GM23338 (cell line): ENCODE measurements at regions not wholly inside any gene's neighbourhood (a gene's known extent, or its start where the extent isn't known, plus 50 kb on each side); places are given as distances from the start of the nearest gene placed in this dataset.
A peak's percentile ranks its signal among the peaks of the same experiment; 100 is the strongest.

ENCODE experiments used
- ATAC-seq: fragments of 200-7000 bp; cut with Tn5 transposase; 3 replicates; pipeline ENCODE4 v1.9.1; 2020
- DNase-seq: peaks from one replicate; pipeline ENCODE4 v3.0.0-alpha.2; 2015; ENCODE audit warnings: low spot score
- H2AFZ ChIP-seq: fragments of 200-600 bp; sonication (generic); 2 replicates; pipeline ENCODE4 v1.8.0; 2016; ENCODE audit warnings: antibody characterized with exemption, mild to moderate bottlenecking, moderate library complexity
- H3F3A ChIP-seq: fragments of 200-600 bp; sonication (generic); replicated peaks from 2 replicates; pipeline ENCODE4 v1.8.0; 2017; ENCODE audit warnings: antibody characterized with exemption, mixed run types, low read depth
- H3K27ac ChIP-seq: fragments of 200-600 bp; sonication (generic); 2 replicates; pipeline ENCODE4 v1.6.1; 2016; ENCODE audit warnings: low read depth
- H3K27me3 ChIP-seq: fragments of 200-600 bp; sonication (generic); 2 replicates; pipeline ENCODE4 v1.8.0; 2016; ENCODE audit warnings: mild to moderate bottlenecking, mixed run types, moderate library complexity; ENCODE audit not compliant: insufficient read depth
- H3K36me3 ChIP-seq: fragments of 200-600 bp; sonication (generic); 2 replicates; pipeline ENCODE4 v1.8.0; 2016; ENCODE audit warnings: mild to moderate bottlenecking; ENCODE audit not compliant: insufficient read depth
- H3K4me1 ChIP-seq: fragments of 200-600 bp; sonication (generic); 2 replicates; pipeline ENCODE4 v1.8.0; 2016; ENCODE audit warnings: mild to moderate bottlenecking, moderate library complexity; ENCODE audit not compliant: insufficient read depth
- H3K4me2 ChIP-seq: fragments of 200-600 bp; sonication (generic); 2 replicates; pipeline ENCODE4 v1.7.1; 2017; ENCODE audit warnings: mixed run types
- H3K4me3 ChIP-seq: fragments of 200-600 bp; sonication (generic); 2 replicates; pipeline ENCODE4 v1.6.1; 2016; ENCODE audit warnings: mixed run types
- H3K79me2 ChIP-seq: fragments of 200-600 bp; sonication (generic); replicated peaks from 2 replicates; pipeline ENCODE4 v1.8.0; 2017; ENCODE audit warnings: mild to moderate bottlenecking; ENCODE audit not compliant: insufficient read depth
- H3K9me2 ChIP-seq: fragments of 200-600 bp; sonication (generic); 2 replicates; pipeline ENCODE4 v1.8.0; 2017; ENCODE audit not compliant: insufficient read depth
- H4K20me1 ChIP-seq: fragments of 200-600 bp; sonication (generic); replicated peaks from 2 replicates; pipeline ENCODE4 v1.8.0; 2017; ENCODE audit warnings: mild to moderate bottlenecking; ENCODE audit not compliant: insufficient read depth
- H3K27ac Mint-ChIP-seq: 2 replicates; pipeline ENCODE4 v1.8.0; 2020; ENCODE audit warnings: inconsistent platforms, mild to moderate bottlenecking, moderate library complexity, mixed read lengths
- H3K27me3 Mint-ChIP-seq: 3 replicates; pipeline ENCODE4 v1.8.0; 2022; ENCODE audit warnings: low read depth, mild to moderate bottlenecking, moderate library complexity, mixed read lengths, inconsistent platforms; ENCODE audit not compliant: insufficient read depth, poor library complexity
- H3K36me3 Mint-ChIP-seq: 3 replicates; pipeline ENCODE4 v1.8.0; 2021; ENCODE audit warnings: low read depth, mild to moderate bottlenecking, inconsistent platforms, moderate library complexity, mixed read lengths
- H3K4me1 Mint-ChIP-seq: 3 replicates; pipeline ENCODE4 v1.8.0; 2020; ENCODE audit warnings: mild to moderate bottlenecking, inconsistent platforms, mixed read lengths
- H3K4me3 Mint-ChIP-seq: 3 replicates; pipeline ENCODE4 v1.8.0; 2021; ENCODE audit warnings: moderate library complexity, mild to moderate bottlenecking, inconsistent platforms, mixed read lengths
- H3K9me3 Mint-ChIP-seq: 3 replicates; pipeline ENCODE4 v1.8.0; 2020; ENCODE audit warnings: moderate library complexity, mild to moderate bottlenecking, inconsistent platforms, mixed read lengths
- CREB1 ChIP-seq: fragments of 250-450 bp; sonication (Bioruptor Pico); IDR thresholded peaks from 2 replicates; pipeline ENCODE4 v1.5.0; 2020; ENCODE audit warnings: low read depth, mild to moderate bottlenecking, moderate library complexity
- EZH2 ChIP-seq: fragments of 200-600 bp; sonication (generic); IDR thresholded peaks from one replicate; pipeline ENCODE4 v1.8.0; 2017; ENCODE audit warnings: antibody characterized with exemption, mild to moderate bottlenecking, low read depth; ENCODE audit not compliant: unreplicated experiment
- EZH2phosphoT487 ChIP-seq: fragments of 200-600 bp; sonication (generic); IDR thresholded peaks from one replicate; pipeline ENCODE4 v1.8.1; 2018; ENCODE audit warnings: antibody characterized with exemption; ENCODE audit not compliant: unreplicated experiment
- JUNB ChIP-seq: IDR thresholded peaks from one replicate; pipeline ENCODE4 v1.6.1; 2016; ENCODE audit warnings: antibody characterized with exemption; ENCODE audit not compliant: unreplicated experiment
- NANOG ChIP-seq: IDR thresholded peaks from 2 replicates; pipeline ENCODE4 v1.6.1; 2016; ENCODE audit warnings: antibody characterized with exemption, borderline replicate concordance
- POLR2AphosphoS5 ChIP-seq: IDR thresholded peaks from 2 replicates; pipeline ENCODE4 v1.6.1; 2016; ENCODE audit warnings: antibody characterized with exemption, low read depth
- STAT1 ChIP-seq: IDR thresholded peaks from one replicate; pipeline ENCODE4 v1.6.1; 2016; ENCODE audit warnings: antibody characterized with exemption; ENCODE audit not compliant: unreplicated experiment
- ZNF114 ChIP-seq: fragments of 250-450 bp; sonication (Bioruptor Pico); IDR thresholded peaks from 2 replicates; pipeline ENCODE4 v1.5.0; 2020; ENCODE audit warnings: mild to moderate bottlenecking, moderate library complexity
- ZNF331 ChIP-seq: fragments of 250-450 bp; sonication (Bioruptor Pico); IDR thresholded peaks from 2 replicates; pipeline ENCODE4 v1.5.0; 2020; ENCODE audit warnings: low read depth, mild to moderate bottlenecking, moderate library complexity
- TF ChIP-seq, protein P1 (sequence below): IDR thresholded peaks from 2 replicates; pipeline ENCODE4 v1.6.1; 2016; ENCODE audit warnings: antibody characterized with exemption
- TF ChIP-seq, protein P2 (sequence below), 2 experiments: fragments of 200-600 bp in 1 of 2; sonication (generic) in 1 of 2; conservative IDR thresholded peaks; 2 replicates each; pipeline versions ENCODE4 v1.5.1 to v1.6.1; 2016 to 2017; ENCODE audit warnings: antibody characterized with exemption in 2 of 2, low read depth in 2 of 2, mild to moderate bottlenecking in 2 of 2, moderate library complexity in 1 of 2
- TF ChIP-seq, protein P3 (sequence below): fragments of 250-450 bp; sonication (Bioruptor Pico); IDR thresholded peaks from 2 replicates; pipeline ENCODE4 v1.5.0; 2020; ENCODE audit warnings: mild to moderate bottlenecking, moderate library complexity
- TF ChIP-seq, protein P4 (sequence below): IDR thresholded peaks from one replicate; pipeline ENCODE4 v1.6.1; 2018; ENCODE audit warnings: antibody characterized with exemption; ENCODE audit not compliant: unreplicated experiment

DNA sequence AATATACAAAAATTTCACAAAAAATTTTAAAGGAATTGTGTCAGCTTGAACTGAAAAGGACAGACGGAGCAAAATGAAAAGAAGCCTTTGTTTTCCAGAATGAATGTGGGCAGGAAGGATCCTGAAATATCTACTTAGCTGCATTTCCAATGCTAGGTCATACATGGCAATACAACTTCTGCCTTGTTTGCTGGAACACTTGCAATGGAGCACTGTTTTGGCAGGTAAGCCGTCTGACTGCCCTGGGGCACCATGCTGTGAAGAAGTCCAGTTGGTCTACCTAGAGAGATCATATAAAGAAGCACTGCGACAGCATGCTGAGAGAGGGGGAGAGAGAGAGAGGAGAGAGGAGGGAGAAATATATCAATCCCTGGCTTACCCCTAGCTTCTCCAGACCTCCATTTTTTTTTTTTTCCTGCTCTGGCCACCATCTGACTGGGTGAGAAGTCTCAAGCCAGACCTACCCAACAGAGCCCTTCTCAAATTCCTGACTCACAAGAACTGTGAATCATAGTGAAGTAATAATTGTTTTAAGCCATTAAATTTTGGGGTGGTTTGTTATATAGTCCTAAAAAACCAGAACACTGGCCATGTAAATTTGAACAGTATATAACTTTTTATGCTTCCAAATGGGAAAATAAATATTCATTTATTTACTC is 97.1 kb upstream of the PRICKLE1 start:
- no peak for DNase-seq
- no peak overlapping the region for H3K27ac Mint-ChIP-seq

More for the DNA sequence above, 97.1 kb upstream of the PRICKLE1 start:
- Histone ChIP-seq H3K36me3 (no peaks in the 10 kb centered on the region), H3K27me3 (no peaks in the 10 kb centered on the region), H3K9me2 (0 out of 2 replicates have a peak, but pooled peaks cover 8% of the 10 kb centered on the region), H3K79me2 (no peaks in the 10 kb centered on the region), H4K20me1 (no peaks in the 10 kb centered on the region), H2AFZ (0 out of 2 replicates have a peak overlapping the region, but pooled peaks have one; percentile 14), H3K4me2 (no peak overlapping the region), H3K4me1 (peaks cover 10% of the 10 kb centered on the region), H3K27ac (no peak overlapping the region), H3F3A (no peaks in the 10 kb centered on the region), H3K4me3 (no peak overlapping the region)
- peaks cover 14% of the 10 kb centered on the region; the same call in 2 of the 3 replicates for H3K36me3 Mint-ChIP-seq
- peaks cover 21% of the 10 kb centered on the region for H3K4me1 Mint-ChIP-seq
- H3K4me3 Mint-ChIP-seq = no peak overlapping the region
- H3K27me3 Mint-ChIP-seq = peaks cover 2% of the 10 kb centered on the region
- H3K9me3 Mint-ChIP-seq = peaks cover 10% of the 10 kb centered on the region
- no peak for TF ChIP-seq STAT1
- no peak for TF ChIP-seq POLR2AphosphoS5
- TF ChIP-seq, protein P1, sequence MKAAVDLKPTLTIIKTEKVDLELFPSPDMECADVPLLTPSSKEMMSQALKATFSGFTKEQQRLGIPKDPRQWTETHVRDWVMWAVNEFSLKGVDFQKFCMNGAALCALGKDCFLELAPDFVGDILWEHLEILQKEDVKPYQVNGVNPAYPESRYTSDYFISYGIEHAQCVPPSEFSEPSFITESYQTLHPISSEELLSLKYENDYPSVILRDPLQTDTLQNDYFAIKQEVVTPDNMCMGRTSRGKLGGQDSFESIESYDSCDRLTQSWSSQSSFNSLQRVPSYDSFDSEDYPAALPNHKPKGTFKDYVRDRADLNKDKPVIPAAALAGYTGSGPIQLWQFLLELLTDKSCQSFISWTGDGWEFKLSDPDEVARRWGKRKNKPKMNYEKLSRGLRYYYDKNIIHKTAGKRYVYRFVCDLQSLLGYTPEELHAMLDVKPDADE = no peak
- TF ChIP-seq CREB1 (CRISPR knock-in tag) = no peak
- no peak for TF ChIP-seq NANOG
- TF ChIP-seq EZH2 = no peak
- TF ChIP-seq, protein P2, sequence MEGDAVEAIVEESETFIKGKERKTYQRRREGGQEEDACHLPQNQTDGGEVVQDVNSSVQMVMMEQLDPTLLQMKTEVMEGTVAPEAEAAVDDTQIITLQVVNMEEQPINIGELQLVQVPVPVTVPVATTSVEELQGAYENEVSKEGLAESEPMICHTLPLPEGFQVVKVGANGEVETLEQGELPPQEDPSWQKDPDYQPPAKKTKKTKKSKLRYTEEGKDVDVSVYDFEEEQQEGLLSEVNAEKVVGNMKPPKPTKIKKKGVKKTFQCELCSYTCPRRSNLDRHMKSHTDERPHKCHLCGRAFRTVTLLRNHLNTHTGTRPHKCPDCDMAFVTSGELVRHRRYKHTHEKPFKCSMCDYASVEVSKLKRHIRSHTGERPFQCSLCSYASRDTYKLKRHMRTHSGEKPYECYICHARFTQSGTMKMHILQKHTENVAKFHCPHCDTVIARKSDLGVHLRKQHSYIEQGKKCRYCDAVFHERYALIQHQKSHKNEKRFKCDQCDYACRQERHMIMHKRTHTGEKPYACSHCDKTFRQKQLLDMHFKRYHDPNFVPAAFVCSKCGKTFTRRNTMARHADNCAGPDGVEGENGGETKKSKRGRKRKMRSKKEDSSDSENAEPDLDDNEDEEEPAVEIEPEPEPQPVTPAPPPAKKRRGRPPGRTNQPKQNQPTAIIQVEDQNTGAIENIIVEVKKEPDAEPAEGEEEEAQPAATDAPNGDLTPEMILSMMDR (conservative IDR thresholded peaks at IDR 0.05; ENCODE audit: low read depth in 2 of 2) = no peak
- no peak for TF ChIP-seq ZNF114
- TF ChIP-seq, protein P3, sequence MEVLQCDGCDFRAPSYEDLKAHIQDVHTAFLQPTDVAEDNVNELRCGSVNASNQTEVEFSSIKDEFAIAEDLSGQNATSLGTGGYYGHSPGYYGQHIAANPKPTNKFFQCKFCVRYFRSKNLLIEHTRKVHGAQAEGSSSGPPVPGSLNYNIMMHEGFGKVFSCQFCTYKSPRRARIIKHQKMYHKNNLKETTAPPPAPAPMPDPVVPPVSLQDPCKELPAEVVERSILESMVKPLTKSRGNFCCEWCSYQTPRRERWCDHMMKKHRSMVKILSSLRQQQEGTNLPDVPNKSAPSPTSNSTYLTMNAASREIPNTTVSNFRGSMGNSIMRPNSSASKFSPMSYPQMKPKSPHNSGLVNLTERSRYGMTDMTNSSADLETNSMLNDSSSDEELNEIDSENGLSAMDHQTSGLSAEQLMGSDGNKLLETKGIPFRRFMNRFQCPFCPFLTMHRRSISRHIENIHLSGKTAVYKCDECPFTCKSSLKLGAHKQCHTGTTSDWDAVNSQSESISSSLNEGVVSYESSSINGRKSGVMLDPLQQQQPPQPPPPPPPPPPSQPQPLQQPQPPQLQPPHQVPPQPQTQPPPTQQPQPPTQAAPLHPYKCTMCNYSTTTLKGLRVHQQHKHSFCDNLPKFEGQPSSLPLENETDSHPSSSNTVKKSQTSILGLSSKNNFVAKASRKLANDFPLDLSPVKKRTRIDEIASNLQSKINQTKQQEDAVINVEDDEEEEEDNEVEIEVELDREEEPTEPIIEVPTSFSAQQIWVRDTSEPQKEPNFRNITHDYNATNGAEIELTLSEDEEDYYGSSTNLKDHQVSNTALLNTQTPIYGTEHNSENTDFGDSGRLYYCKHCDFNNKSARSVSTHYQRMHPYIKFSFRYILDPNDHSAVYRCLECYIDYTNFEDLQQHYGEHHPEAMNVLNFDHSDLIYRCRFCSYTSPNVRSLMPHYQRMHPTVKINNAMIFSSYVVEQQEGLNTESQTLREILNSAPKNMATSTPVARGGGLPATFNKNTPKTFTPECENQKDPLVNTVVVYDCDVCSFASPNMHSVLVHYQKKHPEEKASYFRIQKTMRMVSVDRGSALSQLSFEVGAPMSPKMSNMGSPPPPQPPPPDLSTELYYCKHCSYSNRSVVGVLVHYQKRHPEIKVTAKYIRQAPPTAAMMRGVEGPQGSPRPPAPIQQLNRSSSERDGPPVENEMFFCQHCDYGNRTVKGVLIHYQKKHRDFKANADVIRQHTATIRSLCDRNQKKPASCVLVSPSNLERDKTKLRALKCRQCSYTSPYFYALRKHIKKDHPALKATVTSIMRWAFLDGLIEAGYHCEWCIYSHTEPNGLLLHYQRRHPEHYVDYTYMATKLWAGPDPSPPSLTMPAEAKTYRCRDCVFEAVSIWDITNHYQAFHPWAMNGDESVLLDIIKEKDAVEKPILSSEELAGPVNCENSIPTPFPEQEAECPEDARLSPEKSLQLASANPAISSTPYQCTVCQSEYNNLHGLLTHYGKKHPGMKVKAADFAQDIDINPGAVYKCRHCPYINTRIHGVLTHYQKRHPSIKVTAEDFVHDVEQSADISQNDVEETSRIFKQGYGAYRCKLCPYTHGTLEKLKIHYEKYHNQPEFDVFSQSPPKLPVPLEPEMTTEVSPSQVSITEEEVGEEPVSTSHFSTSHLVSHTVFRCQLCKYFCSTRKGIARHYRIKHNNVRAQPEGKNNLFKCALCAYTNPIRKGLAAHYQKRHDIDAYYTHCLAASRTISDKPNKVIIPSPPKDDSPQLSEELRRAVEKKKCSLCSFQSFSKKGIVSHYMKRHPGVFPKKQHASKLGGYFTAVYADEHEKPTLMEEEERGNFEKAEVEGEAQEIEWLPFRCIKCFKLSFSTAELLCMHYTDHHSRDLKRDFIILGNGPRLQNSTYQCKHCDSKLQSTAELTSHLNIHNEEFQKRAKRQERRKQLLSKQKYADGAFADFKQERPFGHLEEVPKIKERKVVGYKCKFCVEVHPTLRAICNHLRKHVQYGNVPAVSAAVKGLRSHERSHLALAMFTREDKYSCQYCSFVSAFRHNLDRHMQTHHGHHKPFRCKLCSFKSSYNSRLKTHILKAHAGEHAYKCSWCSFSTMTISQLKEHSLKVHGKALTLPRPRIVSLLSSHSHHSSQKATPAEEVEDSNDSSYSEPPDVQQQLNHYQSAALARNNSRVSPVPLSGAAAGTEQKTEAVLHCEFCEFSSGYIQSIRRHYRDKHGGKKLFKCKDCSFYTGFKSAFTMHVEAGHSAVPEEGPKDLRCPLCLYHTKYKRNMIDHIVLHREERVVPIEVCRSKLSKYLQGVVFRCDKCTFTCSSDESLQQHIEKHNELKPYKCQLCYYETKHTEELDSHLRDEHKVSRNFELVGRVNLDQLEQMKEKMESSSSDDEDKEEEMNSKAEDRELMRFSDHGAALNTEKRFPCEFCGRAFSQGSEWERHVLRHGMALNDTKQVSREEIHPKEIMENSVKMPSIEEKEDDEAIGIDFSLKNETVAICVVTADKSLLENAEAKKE (CRISPR knock-in tag) = no peak
- TF ChIP-seq JUNB = no peak
- TF ChIP-seq, protein P4, sequence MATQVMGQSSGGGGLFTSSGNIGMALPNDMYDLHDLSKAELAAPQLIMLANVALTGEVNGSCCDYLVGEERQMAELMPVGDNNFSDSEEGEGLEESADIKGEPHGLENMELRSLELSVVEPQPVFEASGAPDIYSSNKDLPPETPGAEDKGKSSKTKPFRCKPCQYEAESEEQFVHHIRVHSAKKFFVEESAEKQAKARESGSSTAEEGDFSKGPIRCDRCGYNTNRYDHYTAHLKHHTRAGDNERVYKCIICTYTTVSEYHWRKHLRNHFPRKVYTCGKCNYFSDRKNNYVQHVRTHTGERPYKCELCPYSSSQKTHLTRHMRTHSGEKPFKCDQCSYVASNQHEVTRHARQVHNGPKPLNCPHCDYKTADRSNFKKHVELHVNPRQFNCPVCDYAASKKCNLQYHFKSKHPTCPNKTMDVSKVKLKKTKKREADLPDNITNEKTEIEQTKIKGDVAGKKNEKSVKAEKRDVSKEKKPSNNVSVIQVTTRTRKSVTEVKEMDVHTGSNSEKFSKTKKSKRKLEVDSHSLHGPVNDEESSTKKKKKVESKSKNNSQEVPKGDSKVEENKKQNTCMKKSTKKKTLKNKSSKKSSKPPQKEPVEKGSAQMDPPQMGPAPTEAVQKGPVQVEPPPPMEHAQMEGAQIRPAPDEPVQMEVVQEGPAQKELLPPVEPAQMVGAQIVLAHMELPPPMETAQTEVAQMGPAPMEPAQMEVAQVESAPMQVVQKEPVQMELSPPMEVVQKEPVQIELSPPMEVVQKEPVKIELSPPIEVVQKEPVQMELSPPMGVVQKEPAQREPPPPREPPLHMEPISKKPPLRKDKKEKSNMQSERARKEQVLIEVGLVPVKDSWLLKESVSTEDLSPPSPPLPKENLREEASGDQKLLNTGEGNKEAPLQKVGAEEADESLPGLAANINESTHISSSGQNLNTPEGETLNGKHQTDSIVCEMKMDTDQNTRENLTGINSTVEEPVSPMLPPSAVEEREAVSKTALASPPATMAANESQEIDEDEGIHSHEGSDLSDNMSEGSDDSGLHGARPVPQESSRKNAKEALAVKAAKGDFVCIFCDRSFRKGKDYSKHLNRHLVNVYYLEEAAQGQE = no peak
- TF ChIP-seq EZH2phosphoT487 = no peak
- TF ChIP-seq ZNF331 (CRISPR knock-in tag) = no peak
- ATAC-seq = no peak
